ENCODE measurements at regions not wholly inside any gene's neighbourhood (a gene's known extent, or its start where the extent isn't known, plus 50 kb on each side); places are given as distances from the start of the nearest gene placed in this dataset.

DNA sequence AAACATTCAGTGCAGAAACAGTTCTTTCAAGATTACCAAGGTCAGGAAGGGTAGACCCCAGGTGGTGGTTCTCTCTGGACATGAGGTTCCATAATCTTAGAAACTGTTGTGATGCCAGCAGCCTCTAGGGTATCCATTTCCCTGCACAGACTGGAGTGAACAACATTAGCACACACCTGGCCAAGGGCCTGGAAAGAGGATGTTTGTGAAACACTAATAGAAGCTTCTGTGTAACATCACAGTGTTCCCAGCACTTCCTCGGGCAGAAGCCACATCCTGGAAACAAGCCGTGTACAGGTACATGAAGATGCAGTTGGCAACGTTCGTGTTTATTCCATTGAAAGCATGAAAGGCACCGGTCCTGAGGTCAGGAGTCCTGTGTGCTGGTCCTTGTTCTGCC is 598.2 kb upstream of the KLF4 start:
- TF ChIP-seq CTCF (IDR thresholded peaks at IDR 0.05) (no peak), EZH2 (IDR thresholded peaks at IDR 0.05; ENCODE audit: borderline replicate concordance, insufficient read depth, low read depth, low read length, poor library complexity, severe bottlenecking) (no peak)

All from B cell (primary cell).